ENCODE measurements at regions not wholly inside any gene's neighbourhood (a gene's known extent, or its start where the extent isn't known, plus 50 kb on each side); places are given as distances from the start of the nearest gene placed in this dataset.
"Not testable (repeated sequence)": the region's sequence is repeated elsewhere in the genome, so short reads cannot be mapped to it uniquely, and the experiment has no call there.

DNA sequence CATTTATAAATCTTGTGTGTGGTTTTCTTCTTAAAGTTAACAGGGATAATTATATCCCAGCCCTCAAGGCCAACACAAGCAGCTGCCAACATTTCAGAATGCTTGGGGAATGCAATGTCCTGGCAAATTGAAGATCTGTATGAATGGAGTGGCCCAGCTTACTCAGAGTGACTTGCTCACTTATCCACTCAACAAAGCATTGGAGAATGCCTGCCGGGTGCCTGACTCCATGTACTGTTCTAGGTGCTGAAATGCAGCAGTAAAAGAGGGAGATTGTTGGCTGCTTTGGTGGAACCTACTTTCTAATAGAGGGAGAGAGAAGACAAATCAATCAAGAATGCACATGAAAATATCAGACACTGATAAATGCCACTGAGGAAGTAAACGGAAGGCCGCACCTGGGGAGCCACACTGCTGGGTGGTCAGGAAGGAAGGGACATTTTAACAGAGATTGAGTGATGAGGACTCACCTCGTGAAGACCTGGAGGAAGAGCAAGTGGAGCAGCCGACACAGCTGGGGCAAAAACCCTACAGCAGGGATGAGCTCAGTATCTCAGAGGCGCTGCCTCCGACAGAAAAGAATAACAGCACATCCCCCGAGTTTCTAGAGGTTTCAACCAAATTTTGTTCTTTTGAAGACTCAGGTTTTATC, 61.2 kb upstream of the VASH1 start:
- DNase-seq (ENCODE audit: low read depth): no peak
- TF ChIP-seq CTCF (conservative IDR thresholded peaks at IDR 0.05; ENCODE audit: low read depth, low read length): no peak
- H3K4me3 ChIP-seq (ENCODE audit: low read depth, low read length): no peak overlapping the region

- no peak for DNase-seq (ENCODE audit: low read depth)
- no peak overlapping the region for H3K4me3 ChIP-seq (ENCODE audit: low read depth, low read length)
- TF ChIP-seq CTCF (conservative IDR thresholded peaks at IDR 0.05; ENCODE audit: low read depth, low read length): no peak
Measured at GRCh38 chr14:76701436-76701835, 59.8 kb upstream of the VASH1 start.

DNA sequence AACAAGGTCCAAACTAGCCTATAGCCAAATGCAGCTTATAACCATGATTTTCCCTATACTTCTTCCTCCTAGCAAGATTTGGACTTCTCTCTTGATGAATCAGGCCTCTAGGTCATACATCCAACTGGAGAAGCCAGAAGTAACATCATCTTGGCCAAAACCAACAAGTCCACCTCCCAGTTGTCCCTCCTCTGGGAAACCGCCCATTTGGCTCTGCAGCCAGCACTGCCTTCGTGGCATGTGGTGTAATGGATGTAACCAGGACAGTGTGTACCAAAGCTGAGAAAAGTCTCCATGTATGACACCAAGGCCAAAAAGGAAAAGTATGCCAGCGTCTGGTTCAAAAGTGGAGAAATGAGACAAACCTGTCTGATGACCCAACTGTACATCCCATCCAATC, 59.3 kb upstream of the VASH1 start:
- TF ChIP-seq CTCF (conservative IDR thresholded peaks at IDR 0.05; ENCODE audit: low read depth, low read length): no peak
- no peak overlapping the region for H3K4me3 ChIP-seq (ENCODE audit: low read depth, low read length)
- no peak for DNase-seq (ENCODE audit: low read depth)

DNA sequence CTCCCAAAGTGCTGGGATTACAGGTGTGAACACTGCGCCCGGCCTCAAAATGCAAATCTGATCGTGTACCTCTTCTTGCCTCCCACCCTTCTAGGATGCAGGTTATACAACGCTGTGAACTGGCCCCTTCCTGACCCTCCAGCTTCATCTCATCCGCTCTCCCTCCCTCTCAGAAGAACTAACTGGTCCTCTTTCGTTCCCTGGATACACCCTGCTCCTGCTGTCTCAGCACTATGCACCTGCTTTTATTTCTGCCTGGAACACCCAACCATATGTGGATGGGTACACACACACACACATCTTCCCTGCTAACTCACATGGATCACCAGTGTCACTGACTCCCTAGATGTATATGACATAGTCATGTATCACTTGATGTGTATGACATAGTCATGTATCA, 56.1 kb upstream of the VASH1 start:
- no peak for TF ChIP-seq CTCF (conservative IDR thresholded peaks at IDR 0.05; ENCODE audit: low read depth, low read length)
- no peak overlapping the region for H3K4me3 ChIP-seq (ENCODE audit: low read depth, low read length)
- DNase-seq (ENCODE audit: low read depth): no peak

DNA sequence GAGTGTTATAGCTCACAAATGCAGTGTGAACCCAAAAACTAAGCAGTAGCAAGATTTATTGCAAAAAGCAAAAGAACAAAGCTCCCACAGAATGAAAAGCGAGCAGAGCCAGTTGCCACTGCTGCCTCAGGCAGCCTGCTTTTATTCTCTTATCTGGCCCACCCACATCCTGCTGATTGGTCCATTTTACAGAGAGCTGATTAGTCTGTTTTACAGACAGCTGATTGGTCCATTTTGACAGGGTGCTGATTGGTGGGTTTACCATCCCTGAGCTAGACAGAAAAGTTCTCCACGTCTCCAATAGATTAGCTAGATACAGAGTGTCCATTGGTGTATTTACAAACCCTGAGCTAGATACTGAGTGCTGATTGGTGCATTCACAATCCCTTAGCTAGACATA, 55.1 kb upstream of the VASH1 start:
- not testable (repeated sequence) for DNase-seq (ENCODE audit: low read depth); H3K4me3 ChIP-seq (ENCODE audit: low read depth, low read length)

GRCh38 chr14:76706811-76707210, 54.5 kb upstream of the VASH1 start:
- no peak for DNase-seq (ENCODE audit: low read depth)
- H3K4me3 ChIP-seq (ENCODE audit: low read depth, low read length): no peak overlapping the region
- TF ChIP-seq CTCF (conservative IDR thresholded peaks at IDR 0.05; ENCODE audit: low read depth, low read length): no peak

GRCh38 chr14:76708028-76708427, 53.2 kb upstream of the VASH1 start:
- no peak for TF ChIP-seq CTCF (conservative IDR thresholded peaks at IDR 0.05; ENCODE audit: low read depth, low read length)
- no peak overlapping the region for H3K4me3 ChIP-seq (ENCODE audit: low read depth, low read length)
- DNase-seq (ENCODE audit: low read depth): no peak
